GM21717 (cell line): ENCODE measurements at regions not wholly inside any gene's neighbourhood (a gene's known extent, or its start where the extent isn't known, plus 50 kb on each side); places are given as distances from the start of the nearest gene placed in this dataset.

Experiments
- ATAC-seq: cut with Tn5 transposase; IDR thresholded peaks from one replicate; pipeline ENCODE4 v1.9.1; 2021; ENCODE audit warnings: mild to moderate bottlenecking, moderate library complexity; ENCODE audit not compliant: unreplicated experiment

GRCh38 chr11:116239247-116239646, 533.5 kb downstream of the BUD13 start:
- ATAC-seq, result no peak

- no peak for ATAC-seq
Observed at GRCh38 chr11:116234989-116235568, 537.7 kb downstream of the BUD13 start.

- ATAC-seq, result no peak
Observed at GRCh38 chr11:116233561-116233960, 539.2 kb downstream of the BUD13 start.

GRCh38 chr11:116232364-116232828, 540.4 kb downstream of the BUD13 start:
- ATAC-seq, result no peak

GRCh38 chr11:116231543-116231942, 541.2 kb downstream of the BUD13 start:
- ATAC-seq, result no peak

GRCh38 chr11:116230438-116230837, 542.3 kb downstream of the BUD13 start:
- no peak for ATAC-seq

GRCh38 chr11:116229236-116229970, 543.4 kb downstream of the BUD13 start:
- ATAC-seq, result no peak

GRCh38 chr11:116226731-116227130, 546.1 kb downstream of the BUD13 start:
- no peak for ATAC-seq

GRCh38 chr11:116225784-116226585, 546.8 kb downstream of the BUD13 start:
- ATAC-seq, result no peak

GRCh38 chr11:116225236-116225635, 547.6 kb downstream of the BUD13 start:
- no peak for ATAC-seq

- ATAC-seq, result no peak
Observed at GRCh38 chr11:116224889-116225200, 547.9 kb downstream of the BUD13 start.

GRCh38 chr11:116224154-116224888, 548.5 kb downstream of the BUD13 start:
- no peak for ATAC-seq

GRCh38 chr11:116221351-116221750, 551.4 kb downstream of the BUD13 start:
- no peak for ATAC-seq

- no peak for ATAC-seq
Observed at GRCh38 chr11:116219171-116219635, 553.6 kb downstream of the BUD13 start.

GRCh38 chr11:116217441-116217840, 555.3 kb downstream of the BUD13 start:
- ATAC-seq, result no peak

- ATAC-seq, result no peak
Observed at GRCh38 chr11:116217006-116217405, 555.8 kb downstream of the BUD13 start.

- ATAC-seq, result no peak
Observed at GRCh38 chr11:116215471-116216113, 557.2 kb downstream of the BUD13 start.

- no peak for ATAC-seq
Observed at GRCh38 chr11:116211147-116211546, 561.6 kb downstream of the BUD13 start.

GRCh38 chr11:116210663-116211062, 562.1 kb downstream of the BUD13 start:
- no peak for ATAC-seq

- no peak for ATAC-seq
Observed at GRCh38 chr11:116209255-116209654, 563.5 kb downstream of the BUD13 start.
